GM12891 (cell line): ENCODE measurements at regions not wholly inside any gene's neighbourhood (a gene's known extent, or its start where the extent isn't known, plus 50 kb on each side); places are given as distances from the start of the nearest gene placed in this dataset.

ENCODE experiments used
- POLR2AphosphoS5 ChIP-seq: IDR thresholded peaks from 2 replicates; pipeline ENCODE4 v1.6.1; 2011; ENCODE audit warnings: low read depth, low read length, control low read depth
- TAF1 ChIP-seq: IDR thresholded peaks from 2 replicates; pipeline ENCODE4 v1.6.1; 2011; ENCODE audit warnings: low read depth, low read length, control low read depth

DNA sequence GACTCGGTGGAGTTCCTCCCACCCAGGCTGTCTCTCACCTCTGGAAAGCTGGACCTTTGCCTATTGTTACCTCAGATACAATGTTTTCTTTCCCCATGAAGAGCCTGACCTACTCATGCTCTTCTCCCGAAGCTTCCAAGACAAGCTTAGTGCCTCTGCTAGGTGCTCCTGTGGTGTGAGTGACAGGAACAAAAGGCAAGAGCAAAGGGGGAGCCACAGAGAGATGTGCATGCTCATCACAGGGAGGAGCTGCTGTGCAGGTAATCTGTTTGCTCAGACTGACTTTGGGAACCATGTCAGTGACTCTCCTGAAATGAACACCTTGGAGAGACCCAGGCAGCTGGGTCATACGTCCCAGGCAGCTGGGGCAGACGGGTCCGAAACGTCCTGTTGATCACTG lies 53.6 kb upstream of the VSTM5 start:
- TF ChIP-seq TAF1 (no peak), POLR2AphosphoS5 (no peak)
